Skin epidermis (tissue), 12 donors: ENCODE measurements at regions not wholly inside any gene's neighbourhood (a gene's known extent, or its start where the extent isn't known, plus 50 kb on each side); places are given as distances from the start of the nearest gene placed in this dataset.

Experiments
- H3K27ac ChIP-seq, 21 experiments: fragments of 200-600 bp; sonication (generic) in 11 of 21; one replicate each; pipeline ENCODE4 v1.5.0; 2020; ENCODE audit warnings: mild to moderate bottlenecking in 3 of 21, inconsistent platforms in 2 of 21, moderate library complexity in 2 of 21
- H3K4me3 ChIP-seq, 7 experiments: fragments of 200-600 bp; sonication (generic) in 2 of 7; one replicate each; pipeline ENCODE4 v1.5.0; 2020; ENCODE audit warnings: inconsistent platforms in 2 of 7, mild to moderate bottlenecking in 2 of 7, moderate library complexity in 1 of 7

GRCh38 chr1:191528275-191528674, 630.0 kb upstream of the RGS18 start:
- H3K4me3 ChIP-seq, result no peak overlapping the region
- no peak overlapping the region for H3K27ac ChIP-seq

- H3K27ac ChIP-seq, result no peak overlapping the region
- no peak overlapping the region for H3K4me3 ChIP-seq
Observed at GRCh38 chr1:191530928-191531327, 627.3 kb upstream of the RGS18 start.

- no peak overlapping the region for H3K4me3 ChIP-seq
- no peak overlapping the region for H3K27ac ChIP-seq
Observed at GRCh38 chr1:191533254-191533653, 625.0 kb upstream of the RGS18 start.

GRCh38 chr1:191536791-191537429, 621.4 kb upstream of the RGS18 start:
- Histone ChIP-seq H3K4me3 (no peak overlapping the region), H3K27ac (no peak overlapping the region)

- Histone ChIP-seq H3K27ac (no peak overlapping the region), H3K4me3 (no peak overlapping the region)
Observed at GRCh38 chr1:191541758-191542157, 616.5 kb upstream of the RGS18 start.

- Histone ChIP-seq H3K27ac (no peak overlapping the region), H3K4me3 (no peak overlapping the region)
Observed at GRCh38 chr1:191542444-191542843, 615.8 kb upstream of the RGS18 start.

- no peak overlapping the region for H3K27ac ChIP-seq
- H3K4me3 ChIP-seq, result no peak overlapping the region
Observed at GRCh38 chr1:191546803-191547202, 611.5 kb upstream of the RGS18 start.

- no peak overlapping the region for H3K27ac ChIP-seq
- H3K4me3 ChIP-seq, result no peak overlapping the region
Observed at GRCh38 chr1:191551019-191551418, 607.2 kb upstream of the RGS18 start.

GRCh38 chr1:191558379-191558778, 599.9 kb upstream of the RGS18 start:
- no peak overlapping the region for H3K4me3 ChIP-seq
- no peak overlapping the region for H3K27ac ChIP-seq

GRCh38 chr1:191561276-191561675, 597.0 kb upstream of the RGS18 start:
- H3K27ac ChIP-seq, result no peak overlapping the region
- H3K4me3 ChIP-seq, result no peak overlapping the region

GRCh38 chr1:191564275-191564674, 594.0 kb upstream of the RGS18 start:
- Histone ChIP-seq H3K4me3 (no peak overlapping the region), H3K27ac (no peak overlapping the region)

- no peak overlapping the region for H3K27ac ChIP-seq
Observed at GRCh38 chr1:191572479-191572878, 585.8 kb upstream of the RGS18 start.

GRCh38 chr1:191575180-191575579, 583.1 kb upstream of the RGS18 start:
- no peak overlapping the region for H3K4me3 ChIP-seq
- H3K27ac ChIP-seq, result no peak overlapping the region

More at GRCh38 chr1:191572479-191572878, 585.8 kb upstream of the RGS18 start:
- no peak overlapping the region for H3K4me3 ChIP-seq

GRCh38 chr1:191575746-191576145, 582.5 kb upstream of the RGS18 start:
- H3K27ac ChIP-seq, result no peak overlapping the region
- no peak overlapping the region for H3K4me3 ChIP-seq

GRCh38 chr1:191577213-191577612, 581.0 kb upstream of the RGS18 start:
- Histone ChIP-seq H3K27ac (no peak overlapping the region), H3K4me3 (no peak overlapping the region)

GRCh38 chr1:191578281-191578680, 580.0 kb upstream of the RGS18 start:
- Histone ChIP-seq H3K4me3 (no peak overlapping the region), H3K27ac (no peak overlapping the region)

GRCh38 chr1:191579019-191579418, 579.2 kb upstream of the RGS18 start:
- no peak overlapping the region for H3K4me3 ChIP-seq

GRCh38 chr1:191582169-191582568, 576.1 kb upstream of the RGS18 start:
- Histone ChIP-seq H3K4me3 (no peak overlapping the region), H3K27ac (no peak overlapping the region)

More at GRCh38 chr1:191579019-191579418, 579.2 kb upstream of the RGS18 start:
- H3K27ac ChIP-seq, result no peak overlapping the region

GRCh38 chr1:191585095-191585494, 573.2 kb upstream of the RGS18 start:
- Histone ChIP-seq H3K27ac (no peak overlapping the region), H3K4me3 (no peak overlapping the region)

- no peak overlapping the region for H3K27ac ChIP-seq
Observed at GRCh38 chr1:191588905-191589304, 569.4 kb upstream of the RGS18 start.

GRCh38 chr1:191589536-191589935, 568.7 kb upstream of the RGS18 start:
- Histone ChIP-seq H3K27ac (no peak overlapping the region), H3K4me3 (no peak overlapping the region)

More at GRCh38 chr1:191588905-191589304, 569.4 kb upstream of the RGS18 start:
- no peak overlapping the region for H3K4me3 ChIP-seq

- Histone ChIP-seq H3K27ac (no peak overlapping the region), H3K4me3 (no peak overlapping the region)
Observed at GRCh38 chr1:191590578-191590977, 567.7 kb upstream of the RGS18 start.
